CD8-positive, alpha-beta memory T cell (primary cell): ENCODE measurements at regions not wholly inside any gene's neighbourhood (a gene's known extent, or its start where the extent isn't known, plus 50 kb on each side); places are given as distances from the start of the nearest gene placed in this dataset.

Experiments used
- CTCF ChIA-PET: fragments of 350-600 bp; sonication (Branson Sonifier 250); formaldehyde crosslinking; loops from one replicate; lab custom pipeline; 2021; ENCODE audit warnings: antibody characterized with exemption; lab: Charles Lee
- POLR2A ChIA-PET: fragments of 350-600 bp; sonication (Branson Sonifier 250); formaldehyde crosslinking; loops from one replicate; lab custom pipeline; 2021; ENCODE audit warnings: antibody characterized with exemption; lab: Charles Lee
- DNase-seq, 5 donors: peaks; one replicate each; pipeline versions ENCODE4 v3.0.0 to v3.0.0-alpha.2; 2020 to 2022; ENCODE audit warnings: mixed read lengths in 1 of 5
- H3K27ac ChIP-seq: one replicate; pipeline ENCODE4 v1.7.0; 2013; ENCODE audit warnings: low read depth, mild to moderate bottlenecking, low read length, moderate library complexity
- H3K27me3 ChIP-seq: 2 replicates; pipeline ENCODE4 v1.7.0; 2013; ENCODE audit warnings: low read length, mild to moderate bottlenecking; ENCODE audit not compliant: insufficient read depth, poor library complexity, severe bottlenecking
- H3K36me3 ChIP-seq: 2 replicates; pipeline ENCODE4 v1.7.0; 2013; ENCODE audit warnings: mild to moderate bottlenecking, low read length, moderate library complexity; ENCODE audit not compliant: insufficient read depth
- H3K4me1 ChIP-seq: 2 replicates; pipeline ENCODE4 v1.7.0; 2013; ENCODE audit warnings: mild to moderate bottlenecking, low read length, moderate library complexity; ENCODE audit not compliant: insufficient read depth
- H3K4me3 ChIP-seq: 2 replicates; pipeline ENCODE4 v1.7.0; 2013; ENCODE audit warnings: mild to moderate bottlenecking, low read length
- H3K9me3 ChIP-seq: 2 replicates; pipeline ENCODE4 v1.7.0; 2013; ENCODE audit warnings: mild to moderate bottlenecking, low read length
- H3K27ac Mint-ChIP-seq, 8 donors: one replicate each; pipeline ENCODE4 v1.8.0; 2020 to 2021; ENCODE audit warnings: mixed read lengths in 8 of 8, mild to moderate bottlenecking in 6 of 8, inconsistent platforms in 3 of 8, moderate library complexity in 3 of 8
- H3K27me3 Mint-ChIP-seq, 2 donors: one replicate each; pipeline ENCODE4 v1.8.0; 2020 to 2021; ENCODE audit warnings: mixed read lengths in 2 of 2, mild to moderate bottlenecking in 1 of 2, moderate library complexity in 1 of 2
- H3K36me3 Mint-ChIP-seq, 3 donors: one replicate each; pipeline ENCODE4 v1.8.0; 2020 to 2021; ENCODE audit warnings: mixed read lengths in 3 of 3, inconsistent platforms in 1 of 3, mild to moderate bottlenecking in 1 of 3
- H3K4me1 Mint-ChIP-seq, 3 donors: one replicate each; pipeline ENCODE4 v1.8.0; 2020 to 2021; ENCODE audit warnings: mixed read lengths in 3 of 3, inconsistent platforms in 1 of 3, mild to moderate bottlenecking in 1 of 3
- H3K4me3 Mint-ChIP-seq, 7 donors: one replicate each; pipeline ENCODE4 v1.8.0; 2020 to 2021; ENCODE audit warnings: mixed read lengths in 7 of 7, mild to moderate bottlenecking in 6 of 7, moderate library complexity in 4 of 7, inconsistent platforms in 2 of 7
- H3K9me3 Mint-ChIP-seq, 5 donors: one replicate each; pipeline ENCODE4 v1.8.0; 2020 to 2022; ENCODE audit warnings: mixed read lengths in 5 of 5, mild to moderate bottlenecking in 3 of 5, moderate library complexity in 2 of 5, inconsistent platforms in 1 of 5

DNA sequence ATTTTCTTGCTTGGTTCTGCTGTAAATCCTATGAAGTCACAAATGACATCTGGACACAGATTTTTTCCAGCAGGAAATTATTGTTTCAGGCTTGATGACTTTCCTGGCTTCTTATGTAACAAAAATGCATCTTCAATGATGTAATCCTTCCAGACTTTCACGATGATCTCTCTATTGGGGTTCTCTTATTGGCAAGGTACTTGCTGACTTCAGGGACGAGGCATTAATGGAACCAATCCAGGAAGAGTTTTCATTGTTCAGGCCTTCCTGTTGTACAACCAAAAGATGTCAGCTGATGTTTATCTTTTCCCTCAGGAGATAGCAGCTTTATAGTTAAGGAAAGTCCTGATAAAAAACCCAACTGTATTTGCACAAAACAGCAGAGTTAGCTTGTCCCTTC lies 118.5 kb upstream of the MMS22L start:
- no peaks in the 10 kb centered on the region for H3K4me1 ChIP-seq
- H3K36me3 Mint-ChIP-seq, result no peaks in the 10 kb centered on the region

DNA sequence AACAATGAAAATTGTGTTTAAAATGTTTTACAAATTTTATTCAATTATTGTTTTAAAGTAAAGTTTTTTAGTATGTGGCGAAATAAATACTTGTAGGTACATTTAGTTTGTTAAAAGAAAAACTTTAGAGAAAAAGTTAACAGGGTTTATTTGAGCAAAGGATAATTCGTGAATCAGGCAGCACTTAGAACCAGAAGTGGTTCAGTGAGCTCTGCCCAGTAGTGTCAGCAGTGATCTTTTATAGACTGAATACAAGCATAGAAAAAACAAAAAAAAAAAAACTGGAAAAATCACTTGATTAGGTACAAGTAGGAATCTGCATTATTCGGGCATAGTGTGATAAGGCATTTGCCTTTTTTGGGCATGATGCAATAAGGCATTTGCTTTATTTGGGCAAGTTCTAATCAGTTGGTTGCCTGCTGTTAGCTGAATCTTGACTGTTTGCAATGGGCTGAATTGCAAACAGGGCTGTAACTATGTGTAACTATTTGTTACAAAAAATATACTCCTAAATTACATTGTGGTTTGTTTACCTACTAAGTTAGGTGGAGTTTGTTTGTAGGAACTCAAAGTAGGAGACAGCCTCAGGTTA lies 122.9 kb upstream of the MMS22L start:
- CTCF ChIA-PET, result no interaction called here

More for the DNA sequence above, 118.5 kb upstream of the MMS22L start:
- Histone ChIP-seq H3K27ac (no peak overlapping the region), H3K36me3 (no peaks in the 10 kb centered on the region), H3K4me3 (no peak overlapping the region), H3K9me3 (no peaks in the 10 kb centered on the region), H3K27me3 (no peaks in the 10 kb centered on the region)
- H3K27me3 Mint-ChIP-seq, result peaks cover 0 to 3% of the 10 kb centered on the region in 2 donors
- H3K9me3 Mint-ChIP-seq, result no peaks in the 10 kb centered on the region
- ChIA-PET POLR2A (no interaction called here), CTCF (no interaction called here)
- H3K4me3 Mint-ChIP-seq, result no peak overlapping the region
- no peak overlapping the region for H3K27ac Mint-ChIP-seq
- DNase-seq, result no peak
- H3K4me1 Mint-ChIP-seq, result no peaks in the 10 kb centered on the region

GRCh38 chr6:97406633-97407032 lies 123.6 kb upstream of the MMS22L start:
- no peaks in the 10 kb centered on the region for H3K9me3 Mint-ChIP-seq
- POLR2A ChIA-PET, result no interaction called here
- no peak overlapping the region for H3K27ac Mint-ChIP-seq
- H3K4me3 Mint-ChIP-seq, result no peak overlapping the region
- Histone ChIP-seq H3K9me3 (no peaks in the 10 kb centered on the region), H3K36me3 (no peaks in the 10 kb centered on the region), H3K27me3 (no peaks in the 10 kb centered on the region), H3K27ac (no peak overlapping the region), H3K4me1 (no peaks in the 10 kb centered on the region), H3K4me3 (no peak overlapping the region)
- DNase-seq, result no peak
- no peaks in the 10 kb centered on the region for H3K4me1 Mint-ChIP-seq
- peaks cover 5 to 14% of the 10 kb centered on the region in 2 donors for H3K27me3 Mint-ChIP-seq
- CTCF ChIA-PET, result no interaction called here
- no peaks in the 10 kb centered on the region for H3K36me3 Mint-ChIP-seq

More for the DNA sequence above, 122.9 kb upstream of the MMS22L start:
- Mint-ChIP-seq H3K27ac (no peak overlapping the region), H3K36me3 (no peaks in the 10 kb centered on the region), H3K27me3 (peaks cover 5 to 14% of the 10 kb centered on the region in 2 donors), H3K4me1 (no peaks in the 10 kb centered on the region), H3K9me3 (no peaks in the 10 kb centered on the region), H3K4me3 (no peak overlapping the region)
- Histone ChIP-seq H3K4me1 (no peaks in the 10 kb centered on the region), H3K9me3 (no peaks in the 10 kb centered on the region), H3K27ac (no peak overlapping the region), H3K36me3 (no peaks in the 10 kb centered on the region), H3K4me3 (no peak overlapping the region), H3K27me3 (no peaks in the 10 kb centered on the region)
- POLR2A ChIA-PET, result no interaction called here
- no peak for DNase-seq

DNA sequence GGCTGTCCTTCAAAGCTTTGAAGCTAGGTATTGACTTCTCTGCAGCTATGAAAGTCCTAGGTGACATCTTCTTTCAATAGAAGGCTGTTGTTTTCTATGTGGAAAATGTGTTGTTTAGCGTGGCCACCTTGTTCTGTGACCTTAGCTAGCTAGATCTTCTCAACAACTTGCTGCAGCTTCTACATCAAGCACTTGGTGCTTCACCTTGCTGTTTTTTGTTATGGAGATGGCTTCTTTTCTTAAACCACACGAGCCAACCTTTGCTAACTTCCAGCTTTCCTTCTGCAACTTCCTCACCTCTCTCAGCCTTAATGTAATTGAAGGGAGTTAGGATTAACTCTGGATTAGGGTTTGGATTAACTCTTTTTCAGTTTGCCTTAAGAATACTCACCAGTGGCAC lies 128.6 kb upstream of the MMS22L start:
- H3K27me3 Mint-ChIP-seq, result peaks cover 5 to 11% of the 10 kb centered on the region in 2 donors
- ChIA-PET CTCF (no interaction called here), POLR2A (no interaction called here)
- Histone ChIP-seq H3K36me3 (no peaks in the 10 kb centered on the region), H3K9me3 (no peaks in the 10 kb centered on the region), H3K4me1 (no peaks in the 10 kb centered on the region), H3K27ac (no peak overlapping the region), H3K27me3 (no peaks in the 10 kb centered on the region), H3K4me3 (no peak overlapping the region)
- no peak for DNase-seq
- peaks cover 0 to 3% (median 1%) of the 10 kb centered on the region in 5 donors for H3K9me3 Mint-ChIP-seq
- no peak overlapping the region for H3K27ac Mint-ChIP-seq
- no peaks in the 10 kb centered on the region for H3K36me3 Mint-ChIP-seq
- H3K4me1 Mint-ChIP-seq, result no peaks in the 10 kb centered on the region
- no peak overlapping the region for H3K4me3 Mint-ChIP-seq

DNA sequence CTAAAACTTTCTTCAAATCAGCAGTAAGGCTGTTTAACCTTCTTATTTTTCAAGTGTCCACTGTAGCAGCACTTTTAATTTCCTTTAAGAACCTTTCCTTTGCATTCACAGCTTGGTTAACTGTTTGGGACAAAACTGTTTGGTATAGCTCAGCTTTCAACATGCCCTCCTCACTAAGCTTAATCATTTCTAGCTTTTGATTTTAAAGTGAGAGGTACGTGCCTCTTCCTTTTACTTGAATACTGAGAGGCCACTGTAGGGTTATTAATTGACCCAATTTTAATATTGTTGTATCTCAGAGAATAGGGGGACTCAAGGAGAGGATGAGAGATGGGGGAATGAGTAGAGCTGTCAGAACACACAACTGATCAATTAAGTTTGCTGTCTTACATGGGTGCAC lies 129.5 kb upstream of the MMS22L start:
- no peak overlapping the region for H3K27ac Mint-ChIP-seq
- Histone ChIP-seq H3K4me1 (no peaks in the 10 kb centered on the region), H3K9me3 (no peaks in the 10 kb centered on the region), H3K27me3 (no peaks in the 10 kb centered on the region), H3K4me3 (no peak overlapping the region), H3K36me3 (no peaks in the 10 kb centered on the region), H3K27ac (no peak overlapping the region)
- peaks cover 0 to 3% (median 1%) of the 10 kb centered on the region in 5 donors for H3K9me3 Mint-ChIP-seq
- H3K4me3 Mint-ChIP-seq, result no peak overlapping the region
- DNase-seq, result no peak
- peaks cover 5 to 10% of the 10 kb centered on the region in 2 donors for H3K27me3 Mint-ChIP-seq
- ChIA-PET CTCF (no interaction called here), POLR2A (no interaction called here)
- no peaks in the 10 kb centered on the region for H3K4me1 Mint-ChIP-seq
- H3K36me3 Mint-ChIP-seq, result no peaks in the 10 kb centered on the region

GRCh38 chr6:97422171-97422570 lies 139.2 kb upstream of the MMS22L start:
- peaks cover 7 to 26% of the 10 kb centered on the region in 2 donors for H3K27me3 Mint-ChIP-seq
- H3K4me1 ChIP-seq, result no peaks in the 10 kb centered on the region
- no peaks in the 10 kb centered on the region for H3K4me1 Mint-ChIP-seq
- no peak overlapping the region for H3K27ac ChIP-seq
- no peaks in the 10 kb centered on the region for H3K9me3 ChIP-seq
- ChIA-PET CTCF (no interaction called here), POLR2A (no interaction called here)
- no peaks in the 10 kb centered on the region for H3K27me3 ChIP-seq
- H3K4me3 ChIP-seq, result no peak overlapping the region
- no peak for DNase-seq
- no peak overlapping the region for H3K4me3 Mint-ChIP-seq
- no peaks in the 10 kb centered on the region for H3K36me3 ChIP-seq
- H3K27ac Mint-ChIP-seq, result no peak overlapping the region
- peaks cover 0 to 6% (median 0%) of the 10 kb centered on the region in 3 donors for H3K36me3 Mint-ChIP-seq
- H3K9me3 Mint-ChIP-seq, result peaks cover 0 to 18% (median 11%) of the 10 kb centered on the region in 5 donors

DNA sequence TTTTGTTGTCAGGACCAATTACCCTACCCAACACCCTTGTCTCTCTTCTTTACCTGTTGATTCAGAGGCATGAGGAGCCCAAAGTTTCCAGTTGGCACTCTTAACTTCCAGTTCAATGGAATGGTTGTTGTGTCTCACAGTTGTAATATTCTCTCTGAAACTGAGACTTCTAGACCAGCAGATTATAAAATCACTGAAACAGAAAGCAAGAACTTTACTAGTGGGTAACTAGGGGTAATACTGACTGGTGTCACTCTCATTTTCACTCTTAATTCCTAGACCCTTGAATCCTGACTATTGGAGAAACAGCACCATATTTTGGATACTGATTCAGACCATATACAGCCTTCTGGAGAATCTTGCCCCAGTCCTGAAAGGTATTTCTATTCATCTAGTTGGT lies 140.2 kb upstream of the MMS22L start:
- H3K36me3 ChIP-seq, result no peaks in the 10 kb centered on the region
- no peaks in the 10 kb centered on the region for H3K27me3 ChIP-seq
- H3K27ac ChIP-seq, result no peak overlapping the region
- CTCF ChIA-PET, result no interaction called here
- no peaks in the 10 kb centered on the region for H3K4me1 ChIP-seq
- Mint-ChIP-seq H3K9me3 (peaks cover 0 to 18% (median 11%) of the 10 kb centered on the region in 5 donors), H3K27me3 (peaks cover 7 to 22% of the 10 kb centered on the region in 2 donors), H3K36me3 (peaks cover 0 to 6% (median 0%) of the 10 kb centered on the region in 3 donors), H3K4me1 (no peaks in the 10 kb centered on the region), H3K27ac (no peak overlapping the region), H3K4me3 (no peak overlapping the region)
- H3K4me3 ChIP-seq, result no peak overlapping the region
- no peak for DNase-seq
- POLR2A ChIA-PET, result no interaction called here
- H3K9me3 ChIP-seq, result no peaks in the 10 kb centered on the region

- ChIA-PET POLR2A (no interaction called here), CTCF (no interaction called here)
Observed at GRCh38 chr6:97427648-97428047, 144.6 kb upstream of the MMS22L start.

More at GRCh38 chr6:97427648-97428047, 144.6 kb upstream of the MMS22L start:
- DNase-seq, result no peak
- H3K27me3 Mint-ChIP-seq, result peaks cover 0 to 5% of the 10 kb centered on the region in 2 donors
- H3K4me3 ChIP-seq, result no peak overlapping the region
- no peaks in the 10 kb centered on the region for H3K36me3 ChIP-seq
- no peaks in the 10 kb centered on the region for H3K4me1 ChIP-seq
- no peak overlapping the region for H3K27ac ChIP-seq
- H3K27me3 ChIP-seq, result no peaks in the 10 kb centered on the region
- H3K9me3 ChIP-seq, result no peaks in the 10 kb centered on the region
- H3K9me3 Mint-ChIP-seq, result peaks cover 0 to 4% (median 1%) of the 10 kb centered on the region in 5 donors
- no peaks in the 10 kb centered on the region for H3K4me1 Mint-ChIP-seq
- H3K4me3 Mint-ChIP-seq, result no peak overlapping the region
- H3K27ac Mint-ChIP-seq, result no peak overlapping the region
- H3K36me3 Mint-ChIP-seq, result peaks cover 0 to 1% (median 0%) of the 10 kb centered on the region in 3 donors
